HUES48 (cell line): ENCODE measurements at regions not wholly inside any gene's neighbourhood (a gene's known extent, or its start where the extent isn't known, plus 50 kb on each side); places are given as distances from the start of the nearest gene placed in this dataset.

Source experiments
- H3K27ac ChIP-seq: one replicate; pipeline ENCODE4 v1.7.0; 2013; ENCODE audit warnings: low read depth, low read length, inconsistent platforms
- H3K27me3 ChIP-seq: 2 replicates; pipeline ENCODE4 v1.6.1; 2013; ENCODE audit warnings: mild to moderate bottlenecking, low read length; ENCODE audit not compliant: control insufficient read depth, insufficient read depth
- H3K36me3 ChIP-seq: 2 replicates; pipeline ENCODE4 v1.6.1; 2013; ENCODE audit warnings: low read length; ENCODE audit not compliant: control insufficient read depth, insufficient read depth
- H3K4me1 ChIP-seq: 2 replicates; pipeline ENCODE4 v1.6.1; 2013; ENCODE audit warnings: mild to moderate bottlenecking, low read length; ENCODE audit not compliant: control insufficient read depth, insufficient read depth
- H3K4me3 ChIP-seq: 2 replicates; pipeline ENCODE4 v1.5.1; 2013; ENCODE audit warnings: mild to moderate bottlenecking, low read depth, low read length
- H3K9ac ChIP-seq: 2 replicates; pipeline ENCODE4 v1.6.1; 2013; ENCODE audit warnings: mild to moderate bottlenecking, low read depth, low read length, moderate library complexity
- H3K9me3 ChIP-seq: 2 replicates; pipeline ENCODE4 v1.6.1; 2013; ENCODE audit warnings: low read length; ENCODE audit not compliant: control insufficient read depth, insufficient read depth

- Histone ChIP-seq H3K9me3 (no peaks in the 10 kb centered on the region), H3K36me3 (no peaks in the 10 kb centered on the region), H3K27me3 (no peaks in the 10 kb centered on the region), H3K4me1 (no peaks in the 10 kb centered on the region), H3K27ac (no peak overlapping the region), H3K9ac (no peak overlapping the region), H3K4me3 (no peak overlapping the region)
Observed at GRCh38 chr6:133833949-133834359, 55.0 kb upstream of the TCF21 start.

DNA sequence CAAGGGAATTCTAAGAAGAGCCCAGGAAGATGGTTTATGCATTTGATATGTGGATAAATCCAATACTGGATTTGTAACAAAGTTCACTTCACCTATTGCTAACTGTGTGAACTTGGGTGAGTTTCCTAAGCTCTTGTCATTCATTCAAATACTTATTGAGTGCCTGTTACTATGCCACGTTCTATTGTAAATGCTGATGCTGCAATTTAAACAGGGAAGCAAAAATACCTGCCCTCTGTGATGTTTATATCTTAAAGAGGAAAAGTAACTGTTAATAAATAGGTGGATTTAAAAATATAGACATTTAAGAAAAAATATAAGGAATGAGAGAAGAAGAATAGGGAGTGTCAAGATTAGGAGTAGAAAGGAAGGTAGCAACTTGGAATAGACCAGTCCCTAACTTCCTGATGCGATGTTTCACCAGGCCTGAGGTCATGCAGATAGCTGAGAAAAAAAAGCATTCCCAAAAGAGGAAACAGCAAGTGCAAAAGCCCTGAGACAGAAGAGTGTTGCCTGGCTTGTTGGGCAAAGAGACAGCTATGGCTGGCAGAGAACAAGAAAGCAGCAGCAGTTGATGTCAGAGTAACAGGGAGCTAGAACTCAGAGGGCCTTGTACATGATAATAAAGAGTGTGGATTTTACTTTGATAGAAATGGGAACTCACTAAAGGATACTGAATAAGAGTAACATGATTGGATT is 54.3 kb upstream of the TCF21 start:
- Histone ChIP-seq H3K27me3 (no peaks in the 10 kb centered on the region), H3K4me1 (no peaks in the 10 kb centered on the region), H3K9me3 (no peaks in the 10 kb centered on the region), H3K4me3 (no peak overlapping the region), H3K36me3 (no peaks in the 10 kb centered on the region), H3K27ac (no peak overlapping the region), H3K9ac (no peak overlapping the region)

- Histone ChIP-seq H3K9me3 (no peaks in the 10 kb centered on the region), H3K36me3 (no peaks in the 10 kb centered on the region), H3K27me3 (no peaks in the 10 kb centered on the region), H3K27ac (no peak overlapping the region), H3K4me3 (no peak overlapping the region), H3K9ac (no peak overlapping the region), H3K4me1 (no peaks in the 10 kb centered on the region)
Observed at GRCh38 chr6:133835901-133836300, 53.0 kb upstream of the TCF21 start.

- Histone ChIP-seq H3K36me3 (no peaks in the 10 kb centered on the region), H3K27me3 (no peaks in the 10 kb centered on the region), H3K9ac (peak overlapping the region; percentile 71), H3K4me3 (peak overlapping the region; percentile 60), H3K4me1 (peaks cover 12% of the 10 kb centered on the region), H3K27ac (no peak overlapping the region), H3K9me3 (no peaks in the 10 kb centered on the region)
Observed at GRCh38 chr6:133837801-133838349, 51.0 kb upstream of the TCF21 start.
